HG02571 (cell line): ENCODE measurements at regions not wholly inside any gene's neighbourhood (a gene's known extent, or its start where the extent isn't known, plus 50 kb on each side); places are given as distances from the start of the nearest gene placed in this dataset.
"Not testable (repeated sequence)": the region's sequence is repeated elsewhere in the genome, so short reads cannot be mapped to it uniquely, and the experiment has no call there.

Source experiments
- ATAC-seq: cut with Tn5 transposase; IDR thresholded peaks from one replicate; pipeline ENCODE4 v1.9.1; 2021; ENCODE audit warnings: mild to moderate bottlenecking, moderate library complexity; ENCODE audit not compliant: unreplicated experiment

DNA sequence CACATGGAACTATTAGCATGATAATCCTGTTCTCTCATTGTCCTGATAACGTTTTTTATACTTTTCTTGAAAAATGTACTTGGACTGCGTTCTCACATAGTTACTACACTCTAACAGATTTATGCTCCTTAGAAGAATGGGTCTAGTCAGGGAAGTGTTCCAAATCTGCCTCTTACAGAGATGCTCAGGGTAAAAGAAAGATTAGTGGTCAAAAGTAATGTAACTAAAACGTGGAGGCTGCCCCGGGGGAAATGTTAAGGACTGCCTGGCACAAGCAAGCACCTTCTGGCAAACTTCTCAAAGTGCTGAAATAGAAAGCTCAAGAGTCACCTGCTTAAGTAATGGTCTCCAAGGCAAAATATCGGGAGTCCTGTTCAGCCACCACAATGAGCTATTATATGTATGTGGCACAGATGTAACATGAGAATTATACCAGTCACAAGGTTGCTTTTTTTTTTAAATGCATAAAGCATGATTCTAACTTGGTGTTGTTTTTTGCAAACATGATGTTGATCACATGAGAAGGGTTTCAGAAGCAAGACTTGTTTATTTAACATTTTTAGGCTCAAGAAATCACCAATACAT, 244.5 kb upstream of the JARID2 start:
- ATAC-seq: no peak

- no peak for ATAC-seq
Observed at GRCh38 chr6:15008269-15008668, 237.6 kb upstream of the JARID2 start.

DNA sequence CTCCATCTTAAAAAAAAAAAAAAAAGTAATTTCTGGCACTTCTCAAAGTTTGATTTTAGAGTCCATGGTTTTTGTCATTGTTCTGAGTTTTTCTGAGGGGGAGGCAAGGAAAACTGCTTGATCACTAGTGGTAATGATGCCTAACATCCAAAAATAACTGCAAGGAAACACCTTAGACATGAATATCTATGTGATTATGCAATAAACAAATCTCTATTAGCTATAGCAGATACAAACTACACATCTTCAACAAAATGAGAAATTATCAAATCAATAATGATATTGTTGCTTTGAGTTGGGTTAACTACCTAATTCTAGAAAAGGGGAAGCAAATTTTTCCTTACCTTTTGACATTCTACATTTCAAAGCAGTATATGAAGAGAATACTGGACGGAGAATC, 230.9 kb upstream of the JARID2 start:
- ATAC-seq: no peak

- ATAC-seq: no peak
Observed at GRCh38 chr6:15016813-15017212, 229.1 kb upstream of the JARID2 start.

GRCh38 chr6:15017261-15017660, 228.6 kb upstream of the JARID2 start:
- ATAC-seq: no peak

DNA sequence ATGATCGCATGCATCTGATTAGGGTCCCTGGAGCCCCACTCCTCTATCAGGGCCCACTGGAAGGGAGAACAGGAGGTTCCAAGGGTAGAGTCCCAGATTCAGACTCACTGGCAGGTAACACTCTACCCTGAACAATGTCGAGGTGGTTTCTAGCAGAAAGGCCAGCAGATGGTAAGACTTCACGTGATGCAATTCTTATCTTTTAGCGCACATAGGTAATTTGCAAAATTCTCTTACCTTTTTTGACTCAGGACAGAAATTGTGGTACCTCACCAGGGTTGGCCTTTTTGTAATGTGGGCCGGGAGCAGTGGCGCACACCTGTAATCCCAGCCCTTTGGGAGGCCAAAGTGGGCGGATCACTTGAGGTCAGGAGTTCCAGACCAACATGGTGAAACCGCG, 228.1 kb upstream of the JARID2 start:
- no peak for ATAC-seq

DNA sequence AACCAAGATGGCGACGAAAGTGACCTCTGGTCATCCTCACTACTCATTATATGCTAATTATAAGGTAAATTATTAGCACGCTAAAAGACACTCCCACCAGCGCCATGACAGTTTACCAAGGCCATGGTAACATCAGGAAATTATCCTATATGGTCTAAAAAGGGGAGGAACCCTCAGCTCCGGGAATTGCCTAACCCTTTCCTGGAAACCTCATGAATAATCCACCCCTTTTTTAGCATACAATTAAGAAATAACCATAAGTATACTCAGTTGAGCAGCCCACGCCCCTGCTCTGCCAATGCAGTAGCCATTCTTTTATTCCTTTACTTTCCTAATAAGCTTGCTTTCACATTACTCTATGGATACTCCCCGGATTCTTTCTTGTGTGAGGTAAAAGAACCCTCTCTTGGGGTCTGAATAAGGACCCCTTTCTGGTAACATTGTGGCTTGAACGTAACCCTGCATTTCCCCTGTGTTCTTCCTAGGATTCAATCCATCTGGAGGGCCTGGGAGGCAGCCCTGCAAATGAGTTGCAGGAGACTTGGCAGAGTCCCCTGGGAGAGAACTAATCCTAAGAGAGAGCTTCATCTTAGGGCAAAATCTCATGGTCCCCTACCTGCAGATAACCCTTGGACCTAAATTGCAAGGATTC, 225.6 kb upstream of the JARID2 start:
- ATAC-seq: no peak

DNA sequence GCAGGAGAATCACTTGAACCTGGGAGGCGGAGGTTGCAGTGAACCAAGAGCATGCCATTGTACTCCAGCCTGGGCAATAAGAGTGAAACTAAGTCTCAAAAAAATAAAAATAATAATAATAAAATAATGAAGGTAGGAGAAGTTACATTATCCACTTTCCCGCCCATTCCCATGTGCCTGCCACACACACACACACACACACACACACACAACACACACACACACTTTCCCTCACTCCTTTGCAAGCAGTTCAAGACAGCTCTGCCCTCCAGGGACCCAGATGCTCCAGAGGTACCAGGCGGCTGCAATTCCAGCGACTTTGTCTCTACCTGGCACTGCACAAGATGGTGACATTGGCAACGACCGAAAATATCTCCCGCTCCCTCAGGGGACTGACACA, 224.8 kb upstream of the JARID2 start:
- no peak for ATAC-seq

GRCh38 chr6:15023018-15023417, 222.9 kb upstream of the JARID2 start:
- not testable (repeated sequence) for ATAC-seq

DNA sequence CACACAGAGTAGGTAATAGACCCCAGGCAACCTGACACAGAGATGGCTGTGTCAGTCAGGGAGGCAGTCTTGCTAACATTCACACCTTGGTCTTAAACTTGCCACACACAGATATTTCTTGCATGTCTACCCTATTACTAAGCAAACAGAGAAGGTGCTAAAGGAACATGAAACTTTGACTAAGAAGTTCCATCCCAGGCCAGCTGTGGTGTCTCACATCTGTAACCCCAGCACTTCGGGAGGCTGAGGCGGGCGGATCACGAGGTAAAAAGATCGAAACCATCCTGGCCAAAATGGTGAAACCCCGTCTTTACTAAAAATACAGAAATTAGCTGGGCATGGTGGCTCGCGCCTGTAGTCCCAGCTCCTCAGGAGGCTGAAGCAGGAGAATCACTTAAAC, 222.4 kb upstream of the JARID2 start:
- peak; percentile 93 for ATAC-seq

- no peak for ATAC-seq
Observed at GRCh38 chr6:15025446-15025845, 220.4 kb upstream of the JARID2 start.

DNA sequence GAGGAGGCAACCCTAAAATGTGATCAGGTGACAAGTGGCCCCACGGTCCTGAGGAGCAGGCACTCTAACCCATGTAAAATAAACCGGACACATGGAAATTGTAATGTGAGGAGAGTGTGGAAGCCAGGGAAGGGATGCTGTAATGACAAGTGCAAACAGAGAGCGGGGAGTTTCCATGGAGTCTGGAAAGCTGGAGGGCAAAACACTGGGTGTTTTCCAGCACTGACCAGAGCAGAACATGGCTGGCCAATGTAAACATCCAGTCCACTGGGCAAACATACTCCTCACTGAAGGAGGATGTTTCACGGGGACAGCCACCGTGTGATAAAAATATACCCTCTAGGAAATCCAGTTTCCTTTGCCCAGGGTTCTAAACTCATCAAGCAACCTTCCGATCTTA, 219.0 kb upstream of the JARID2 start:
- ATAC-seq: no peak

DNA sequence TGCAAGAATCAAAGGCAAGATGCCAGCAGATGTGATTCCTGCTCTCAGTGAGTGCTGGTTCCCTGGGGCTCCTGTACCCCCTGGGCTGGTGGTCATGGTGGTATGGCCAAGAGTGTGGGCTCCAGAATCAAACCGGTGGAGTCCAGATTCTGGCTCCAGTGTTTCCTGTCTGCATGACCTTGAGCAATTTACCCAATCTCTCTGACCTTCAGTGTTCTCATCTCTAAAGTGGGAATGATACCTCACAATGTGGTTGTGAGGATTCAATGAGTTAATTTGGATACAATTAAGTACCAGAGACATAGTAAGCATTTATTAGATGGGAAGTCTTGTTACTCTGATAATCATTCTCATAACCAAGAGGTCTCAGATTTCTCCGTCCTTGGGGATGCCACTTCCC, 218.4 kb upstream of the JARID2 start:
- ATAC-seq: no peak

DNA sequence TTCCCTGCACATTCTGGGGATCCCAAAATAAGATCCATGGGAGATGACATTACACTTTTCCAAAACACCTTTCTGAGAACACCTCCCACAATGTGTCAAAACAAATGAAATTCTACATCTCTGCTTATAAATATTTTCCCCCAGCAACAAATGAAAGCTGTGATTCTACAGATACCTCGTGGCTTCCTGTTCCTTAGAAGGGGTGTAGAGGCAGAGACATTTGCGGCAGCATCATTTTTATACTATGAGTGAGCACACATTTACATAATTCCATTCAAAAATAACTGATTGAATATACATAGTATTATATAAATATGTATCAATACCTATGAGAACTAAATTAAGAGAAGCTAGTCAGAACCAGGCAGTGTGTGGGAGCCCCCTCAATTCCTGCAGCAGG, 213.9 kb upstream of the JARID2 start:
- ATAC-seq: no peak

- ATAC-seq: no peak
Observed at GRCh38 chr6:15033850-15034203, 212.0 kb upstream of the JARID2 start.

DNA sequence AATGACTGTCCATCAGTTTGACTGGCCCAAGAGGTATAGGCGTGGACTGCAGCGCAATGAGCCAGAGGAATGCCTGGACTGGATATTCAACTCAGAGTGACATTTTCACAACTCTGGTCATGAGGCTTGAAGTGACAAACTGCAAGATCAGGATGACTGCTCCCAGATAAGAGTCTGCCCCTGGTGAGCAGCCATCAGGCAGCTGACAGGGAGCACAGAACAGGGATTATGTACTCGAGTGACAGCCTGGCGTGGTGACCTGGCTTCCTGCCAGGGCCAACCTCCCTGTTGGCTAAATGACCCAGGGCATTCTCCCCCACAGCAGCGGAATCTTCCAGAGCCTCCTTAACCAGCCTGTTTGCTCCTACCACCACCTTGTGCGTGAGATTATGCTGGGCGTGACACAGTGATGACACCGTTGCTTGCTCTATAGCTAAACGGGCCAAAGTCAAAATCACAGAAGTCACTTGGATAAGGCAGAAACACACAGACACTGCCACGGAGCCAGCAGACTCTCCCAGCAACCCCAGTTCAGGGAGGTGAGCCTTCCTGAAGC, 209.1 kb upstream of the JARID2 start:
- no peak for ATAC-seq

GRCh38 chr6:15037253-15037652, 208.6 kb upstream of the JARID2 start:
- ATAC-seq: no peak

- ATAC-seq: no peak
Observed at GRCh38 chr6:15038013-15038791, 207.7 kb upstream of the JARID2 start.

DNA sequence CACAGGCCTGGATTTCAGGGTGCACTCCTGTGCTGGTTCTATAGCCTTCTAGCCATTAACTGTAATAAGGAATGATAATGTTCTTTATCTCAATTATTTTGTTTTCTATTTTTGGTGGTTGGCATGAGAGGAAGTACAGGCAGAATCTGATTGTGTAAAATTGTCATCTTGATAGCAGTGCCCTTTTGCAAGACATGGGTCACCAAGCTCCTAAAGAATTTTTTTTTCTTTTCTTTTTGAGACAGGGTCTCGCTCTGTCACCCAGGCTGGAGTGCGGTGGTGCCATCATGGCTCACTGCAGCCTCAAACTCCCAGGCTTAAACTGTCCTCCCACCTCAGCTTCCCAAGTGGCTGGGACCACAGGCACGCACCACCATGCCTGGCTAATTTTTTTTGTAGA, 206.7 kb upstream of the JARID2 start:
- ATAC-seq: no peak

DNA sequence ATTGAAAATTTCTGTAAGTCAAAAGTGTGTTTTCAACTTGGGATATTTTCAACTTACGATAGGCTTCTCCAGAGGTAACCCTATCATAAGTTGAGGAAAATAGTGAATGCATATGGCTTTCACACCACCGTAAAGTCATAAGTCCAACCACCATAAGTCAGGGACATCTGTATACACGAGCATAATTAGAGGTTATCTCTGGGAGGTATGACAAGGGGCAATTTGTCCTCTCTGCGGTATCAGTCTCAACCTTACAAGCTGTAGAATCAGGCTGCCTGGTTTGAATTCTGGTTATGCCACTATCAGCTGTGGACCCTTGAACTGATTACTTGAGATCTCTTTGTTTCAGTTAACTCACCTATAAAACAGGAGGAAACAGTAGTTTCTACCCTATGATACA, 202.9 kb upstream of the JARID2 start:
- no peak for ATAC-seq

GRCh38 chr6:15044146-15044882, 201.6 kb upstream of the JARID2 start:
- ATAC-seq: no peak
